Bronchial epithelial cell (primary cell): ENCODE measurements at regions not wholly inside any gene's neighbourhood (a gene's known extent, or its start where the extent isn't known, plus 50 kb on each side); places are given as distances from the start of the nearest gene placed in this dataset.

ENCODE experiments used
- DNase-seq: peaks from one replicate; pipeline ENCODE4 v3.0.0-alpha.2; 2010; ENCODE audit warnings: low read depth
- FAIRE-seq: peaks from 2 replicates; lab custom pipeline; 2011; peaks lifted over from hg19 to GRCh38; lab: Jason Lieb, UNC
- H3K27me3 ChIP-seq: 2 replicates; pipeline ENCODE4 v1.5.1; 2011; ENCODE audit warnings: low read length; ENCODE audit not compliant: control insufficient read depth, insufficient read depth
- H3K36me3 ChIP-seq: 2 replicates; pipeline ENCODE4 v1.5.1; 2011; ENCODE audit warnings: low read length; ENCODE audit not compliant: control insufficient read depth, insufficient read depth
- H3K4me3 ChIP-seq: 2 replicates; pipeline ENCODE4 v1.5.1; 2011; ENCODE audit warnings: mild to moderate bottlenecking, low read depth, low read length, control low read depth
- CTCF ChIP-seq: IDR thresholded peaks from 2 replicates; pipeline ENCODE4 v1.5.1; 2011; ENCODE audit warnings: mild to moderate bottlenecking, moderate library complexity, low read length, control low read depth, inconsistent platforms; ENCODE audit not compliant: insufficient read depth, severe bottlenecking

GRCh38 chr11:115659061-115659963 lies 155.1 kb upstream of the CADM1 start:
- no peaks in the 10 kb centered on the region for H3K36me3 ChIP-seq
- FAIRE-seq (no peak), DNase-seq (peak; percentile 44)
- H3K4me3 ChIP-seq, result peak overlapping the region; percentile 41
- TF ChIP-seq CTCF, result no peak
- no peaks in the 10 kb centered on the region for H3K27me3 ChIP-seq

GRCh38 chr11:115657586-115657985 lies 153.4 kb upstream of the CADM1 start:
- no peak for TF ChIP-seq CTCF
- DNase-seq, result peak; percentile 29
- FAIRE-seq, result no peak
- Histone ChIP-seq H3K36me3 (no peaks in the 10 kb centered on the region), H3K4me3 (no peak overlapping the region), H3K27me3 (no peaks in the 10 kb centered on the region)

GRCh38 chr11:115656669-115657068 lies 152.5 kb upstream of the CADM1 start:
- FAIRE-seq (no peak), DNase-seq (no peak)
- Histone ChIP-seq H3K27me3 (no peaks in the 10 kb centered on the region), H3K4me3 (no peak overlapping the region), H3K36me3 (no peaks in the 10 kb centered on the region)
- TF ChIP-seq CTCF, result no peak

- DNase-seq (no peak), FAIRE-seq (no peak)
- Histone ChIP-seq H3K27me3 (no peaks in the 10 kb centered on the region), H3K36me3 (no peaks in the 10 kb centered on the region), H3K4me3 (no peak overlapping the region)
- TF ChIP-seq CTCF, result no peak
Observed at GRCh38 chr11:115656041-115656440, 151.8 kb upstream of the CADM1 start.

- TF ChIP-seq CTCF, result no peak
- DNase-seq (no peak), FAIRE-seq (no peak)
- H3K36me3 ChIP-seq, result no peaks in the 10 kb centered on the region
- H3K4me3 ChIP-seq, result no peak overlapping the region
- H3K27me3 ChIP-seq, result no peaks in the 10 kb centered on the region
Observed at GRCh38 chr11:115654792-115655191, 150.6 kb upstream of the CADM1 start.
